HG03457 (cell line): ENCODE measurements at regions not wholly inside any gene's neighbourhood (a gene's known extent, or its start where the extent isn't known, plus 50 kb on each side); places are given as distances from the start of the nearest gene placed in this dataset.
A peak's percentile ranks its signal among the peaks of the same experiment; 100 is the strongest.

Experiments
- ATAC-seq: cut with Tn5 transposase; IDR thresholded peaks from one replicate; pipeline ENCODE4 v1.9.1; 2021; ENCODE audit warnings: moderate number of reproducible peaks; ENCODE audit not compliant: unreplicated experiment

- no peak for ATAC-seq
Measured at GRCh38 chr13:64985075-64985474, 2245.1 kb downstream of the PCDH9 start.

- no peak for ATAC-seq
Measured at GRCh38 chr13:64962404-64962803, 2267.7 kb downstream of the PCDH9 start.

GRCh38 chr13:64959276-64959675 is 2270.9 kb downstream of the PCDH9 start:
- no peak for ATAC-seq

- ATAC-seq = no peak
Measured at GRCh38 chr13:64958106-64958505, 2272.0 kb downstream of the PCDH9 start.

GRCh38 chr13:64938660-64939059 is 2291.5 kb downstream of the PCDH9 start:
- ATAC-seq = no peak

- ATAC-seq = no peak
Measured at GRCh38 chr13:64937302-64937701, 2292.8 kb downstream of the PCDH9 start.

GRCh38 chr13:64936879-64937278 is 2293.3 kb downstream of the PCDH9 start:
- ATAC-seq = no peak

- no peak for ATAC-seq
Measured at GRCh38 chr13:64935441-64935840, 2294.7 kb downstream of the PCDH9 start.

GRCh38 chr13:64934569-64935362 is 2295.4 kb downstream of the PCDH9 start:
- ATAC-seq = no peak

GRCh38 chr13:64930636-64931035 is 2299.5 kb downstream of the PCDH9 start:
- ATAC-seq = no peak

- ATAC-seq = peak; percentile 78
Measured at GRCh38 chr13:64928696-64929499, 2301.2 kb downstream of the PCDH9 start.

- no peak for ATAC-seq
Measured at GRCh38 chr13:64925727-64926126, 2304.4 kb downstream of the PCDH9 start.

- ATAC-seq = no peak
Measured at GRCh38 chr13:64925284-64925683, 2304.9 kb downstream of the PCDH9 start.

GRCh38 chr13:64924401-64924800 is 2305.7 kb downstream of the PCDH9 start:
- ATAC-seq = no peak

GRCh38 chr13:64917566-64917965 is 2312.6 kb downstream of the PCDH9 start:
- no peak for ATAC-seq

GRCh38 chr13:64912141-64912540 is 2318.0 kb downstream of the PCDH9 start:
- ATAC-seq = no peak

- ATAC-seq = no peak
Measured at GRCh38 chr13:64910096-64910495, 2320.0 kb downstream of the PCDH9 start.

GRCh38 chr13:64909184-64909583 is 2321.0 kb downstream of the PCDH9 start:
- no peak for ATAC-seq

- ATAC-seq = no peak
Measured at GRCh38 chr13:64900039-64900438, 2330.1 kb downstream of the PCDH9 start.

- no peak for ATAC-seq
Measured at GRCh38 chr13:64884976-64885375, 2345.2 kb downstream of the PCDH9 start.

- ATAC-seq = no peak
Measured at GRCh38 chr13:64877176-64877575, 2353.0 kb downstream of the PCDH9 start.

- no peak for ATAC-seq
Measured at GRCh38 chr13:64871742-64872141, 2358.4 kb downstream of the PCDH9 start.
